ENCODE measurements at regions not wholly inside any gene's neighbourhood (a gene's known extent, or its start where the extent isn't known, plus 50 kb on each side); places are given as distances from the start of the nearest gene placed in this dataset.

DNA sequence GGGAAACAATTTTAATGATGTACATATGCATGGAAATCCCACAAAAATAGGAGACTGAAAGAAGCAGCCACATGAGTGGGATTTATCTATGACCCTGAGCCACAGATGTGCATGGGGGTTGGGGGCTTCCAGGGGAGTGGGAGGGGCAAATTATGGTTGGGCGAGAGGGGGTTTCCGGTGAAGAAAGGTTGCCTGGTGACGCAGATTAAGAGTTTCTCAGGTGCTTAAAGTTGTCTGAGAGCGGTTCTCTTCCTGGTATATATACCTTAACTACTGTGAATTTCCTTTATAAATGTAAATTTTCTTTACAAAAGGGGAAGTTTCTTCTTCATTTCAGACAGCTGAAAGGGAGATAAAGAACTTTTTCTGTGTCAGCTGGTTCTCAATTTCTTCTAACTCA lies 273.6 kb upstream of the PITRM1 start:
- no peak overlapping the region for H3K4me3 ChIP-seq
- no peaks in the 10 kb centered on the region for H3K27me3 ChIP-seq
- H3K36me3 ChIP-seq = no peaks in the 10 kb centered on the region
- H3K9me3 ChIP-seq = no peaks in the 10 kb centered on the region
- no peak overlapping the region for H3K27ac ChIP-seq
- DNase-seq (ENCODE audit: low spot score in 2 of 2) = no peak
- 91 to 92% methylated on average over 4 of the region's 4 CpGs for WGBS, 2 donors
- TF ChIP-seq, protein P1, sequence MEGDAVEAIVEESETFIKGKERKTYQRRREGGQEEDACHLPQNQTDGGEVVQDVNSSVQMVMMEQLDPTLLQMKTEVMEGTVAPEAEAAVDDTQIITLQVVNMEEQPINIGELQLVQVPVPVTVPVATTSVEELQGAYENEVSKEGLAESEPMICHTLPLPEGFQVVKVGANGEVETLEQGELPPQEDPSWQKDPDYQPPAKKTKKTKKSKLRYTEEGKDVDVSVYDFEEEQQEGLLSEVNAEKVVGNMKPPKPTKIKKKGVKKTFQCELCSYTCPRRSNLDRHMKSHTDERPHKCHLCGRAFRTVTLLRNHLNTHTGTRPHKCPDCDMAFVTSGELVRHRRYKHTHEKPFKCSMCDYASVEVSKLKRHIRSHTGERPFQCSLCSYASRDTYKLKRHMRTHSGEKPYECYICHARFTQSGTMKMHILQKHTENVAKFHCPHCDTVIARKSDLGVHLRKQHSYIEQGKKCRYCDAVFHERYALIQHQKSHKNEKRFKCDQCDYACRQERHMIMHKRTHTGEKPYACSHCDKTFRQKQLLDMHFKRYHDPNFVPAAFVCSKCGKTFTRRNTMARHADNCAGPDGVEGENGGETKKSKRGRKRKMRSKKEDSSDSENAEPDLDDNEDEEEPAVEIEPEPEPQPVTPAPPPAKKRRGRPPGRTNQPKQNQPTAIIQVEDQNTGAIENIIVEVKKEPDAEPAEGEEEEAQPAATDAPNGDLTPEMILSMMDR (IDR thresholded peaks at IDR 0.05) = no peak
- TF ChIP-seq POLR2A (IDR thresholded peaks at IDR 0.05) (no peak), EP300 (IDR thresholded peaks at IDR 0.05) (no peak)
- H3K4me1 ChIP-seq = peaks cover 0 to under 1% (median 0%) of the 10 kb centered on the region in 4 donors

DNA sequence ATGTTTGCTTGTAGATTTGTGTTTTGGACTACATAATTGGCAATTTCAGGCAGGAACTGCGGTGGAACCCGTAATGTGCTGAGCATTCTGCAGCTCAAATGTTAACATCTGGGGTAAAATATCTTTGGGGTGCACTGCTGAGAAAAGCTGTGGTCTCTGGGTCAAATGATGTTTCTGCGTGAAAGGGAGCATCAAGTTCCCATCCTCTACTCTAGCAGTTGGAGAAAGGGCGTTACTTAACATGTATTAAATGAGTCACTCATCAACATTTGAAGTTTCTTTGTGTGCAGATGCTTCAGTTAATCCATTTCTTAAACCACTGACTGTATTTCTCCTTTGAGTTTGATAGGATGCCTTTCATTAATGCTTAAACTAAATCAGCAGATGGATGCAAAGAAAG lies 273.1 kb upstream of the PITRM1 start:
- no peaks in the 10 kb centered on the region for H3K9me3 ChIP-seq
- 90 to 96% methylated on average over 4 of the region's 4 CpGs for WGBS, 2 donors
- no peak for DNase-seq (ENCODE audit: low spot score in 2 of 2)

DNA sequence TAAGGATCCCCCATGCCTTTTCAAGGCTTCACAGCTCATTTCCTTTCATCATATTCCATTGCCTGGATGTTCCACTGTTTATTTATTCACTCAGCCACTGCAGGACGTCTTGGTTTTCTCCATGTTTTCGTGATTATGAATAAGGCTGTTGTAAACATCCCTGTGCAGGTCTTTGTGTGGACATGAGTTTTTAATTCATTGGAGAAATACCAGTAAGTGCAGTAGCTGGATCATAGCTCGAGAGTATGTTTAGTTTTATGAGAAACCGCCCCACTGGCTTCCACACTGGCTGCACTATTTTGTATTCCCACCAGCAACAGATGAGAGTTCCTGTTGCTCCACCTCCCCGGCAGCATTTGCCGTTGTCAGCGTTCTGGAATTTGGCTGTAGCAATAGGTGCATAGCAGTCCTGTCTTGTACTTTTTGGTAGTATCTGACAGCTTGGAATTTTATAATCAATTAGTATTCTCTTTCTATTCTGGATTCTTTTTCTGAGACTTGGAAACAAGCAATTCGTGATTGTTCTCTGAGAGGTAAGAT lies 269.9 kb upstream of the PITRM1 start:
- H3K4me1 ChIP-seq = peaks cover 0 to 6% (median 0%) of the 10 kb centered on the region in 4 donors
- H3K4me3 ChIP-seq = no peak overlapping the region
- TF ChIP-seq, protein P1 (IDR thresholded peaks at IDR 0.05) = no peak
- TF ChIP-seq POLR2A (IDR thresholded peaks at IDR 0.05) (no peak), EP300 (IDR thresholded peaks at IDR 0.05) (no peak)
- H3K9me3 ChIP-seq = peaks cover 0 to 3% (median 0%) of the 10 kb centered on the region in 4 donors
- no peaks in the 10 kb centered on the region for H3K27me3 ChIP-seq
- no peaks in the 10 kb centered on the region for H3K36me3 ChIP-seq
- H3K27ac ChIP-seq = no peak overlapping the region
- 82 to 87% methylated on average over 8 of the region's 8 CpGs for WGBS, 2 donors
- DNase-seq (ENCODE audit: low spot score in 2 of 2) = no peak

More for the DNA sequence above, 273.1 kb upstream of the PITRM1 start:
- no peak overlapping the region for H3K4me3 ChIP-seq
- H3K27me3 ChIP-seq = no peaks in the 10 kb centered on the region
- H3K27ac ChIP-seq = no peak overlapping the region
- H3K36me3 ChIP-seq = no peaks in the 10 kb centered on the region
- H3K4me1 ChIP-seq = no peaks in the 10 kb centered on the region
- TF ChIP-seq EP300 (IDR thresholded peaks at IDR 0.05) (no peak), POLR2A (IDR thresholded peaks at IDR 0.05) (no peak)
- TF ChIP-seq, protein P1 (IDR thresholded peaks at IDR 0.05) = no peak

DNA sequence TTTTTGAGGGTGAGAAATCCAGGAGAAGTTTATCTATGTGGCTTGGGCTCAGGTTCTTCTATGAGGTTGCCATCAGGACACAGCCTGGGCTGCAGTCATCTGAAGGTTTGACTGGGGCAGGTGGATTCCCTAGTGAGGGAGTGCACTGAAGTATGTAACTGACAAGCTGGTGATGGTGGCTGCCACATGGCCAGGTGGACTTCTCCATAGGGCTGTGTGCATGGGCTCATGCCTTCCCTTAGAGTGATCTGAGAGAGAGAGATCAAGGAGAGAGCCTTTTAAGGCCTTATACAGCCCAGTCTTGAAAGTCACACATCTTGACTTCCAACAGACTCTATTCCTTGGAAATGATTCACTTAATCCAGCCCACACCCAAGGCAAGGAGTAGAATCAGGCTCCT lies 266.6 kb upstream of the PITRM1 start:
- Histone ChIP-seq H3K27ac (no peak overlapping the region), H3K36me3 (no peaks in the 10 kb centered on the region), H3K4me3 (no peak overlapping the region), H3K4me1 (peaks cover 0 to 17% (median 0%) of the 10 kb centered on the region in 4 donors), H3K27me3 (no peaks in the 10 kb centered on the region), H3K9me3 (peaks cover 0 to 3% (median 0%) of the 10 kb centered on the region in 4 donors)
- no peak for DNase-seq (ENCODE audit: low spot score in 2 of 2)
- TF ChIP-seq EP300 (IDR thresholded peaks at IDR 0.05) (no peak), POLR2A (IDR thresholded peaks at IDR 0.05) (no peak)
- TF ChIP-seq, protein P1 (IDR thresholded peaks at IDR 0.05) = no peak

DNA sequence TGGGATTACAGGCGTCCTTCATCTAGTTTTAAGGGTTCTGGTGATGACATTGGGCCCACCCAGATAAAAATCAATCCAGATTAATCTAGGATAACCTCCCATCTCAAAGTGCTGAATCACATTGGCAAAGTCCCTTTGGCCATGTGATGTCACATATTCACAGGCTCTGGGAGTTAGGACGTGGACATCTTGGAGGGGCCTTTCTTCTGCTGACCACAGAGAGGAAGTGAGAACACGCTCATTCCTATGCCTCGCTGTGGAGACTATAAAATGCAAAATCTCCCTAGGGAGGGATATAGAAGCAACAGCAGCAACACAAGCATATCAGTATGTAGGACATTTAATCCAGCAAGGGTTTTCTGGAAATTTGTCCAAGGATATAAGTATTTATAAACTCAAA lies 266.0 kb upstream of the PITRM1 start:
- Histone ChIP-seq H3K4me1 (peaks cover 0 to 22% (median 0%) of the 10 kb centered on the region in 4 donors), H3K36me3 (no peaks in the 10 kb centered on the region), H3K4me3 (no peak overlapping the region), H3K9me3 (peaks cover 0 to 3% (median 0%) of the 10 kb centered on the region in 4 donors), H3K27ac (no peak overlapping the region), H3K27me3 (no peaks in the 10 kb centered on the region)
- WGBS, 2 donors = 77% methylated on average over 4 of the region's 4 CpGs
- TF ChIP-seq EP300 (IDR thresholded peaks at IDR 0.05) = no peak
- TF ChIP-seq POLR2A (IDR thresholded peaks at IDR 0.05) = no peak
- TF ChIP-seq, protein P1 (IDR thresholded peaks at IDR 0.05) = no peak
- DNase-seq (ENCODE audit: low spot score in 2 of 2) = no peak
